ENCODE measurements at regions not wholly inside any gene's neighbourhood (a gene's known extent, or its start where the extent isn't known, plus 50 kb on each side); places are given as distances from the start of the nearest gene placed in this dataset.

GRCh38 chr3:99325402-99325801, 313.0 kb upstream of the COL8A1 start:
- TF ChIP-seq POLR2A (IDR thresholded peaks at IDR 0.05) (no peak), CTCF (IDR thresholded peaks at IDR 0.05) (no peak)
